IPS-18a (cell line): ENCODE measurements at regions not wholly inside any gene's neighbourhood (a gene's known extent, or its start where the extent isn't known, plus 50 kb on each side); places are given as distances from the start of the nearest gene placed in this dataset.

ENCODE experiments used
- H3K27ac ChIP-seq: one replicate; pipeline ENCODE4 v1.5.1; 2013; ENCODE audit warnings: low read length
- H3K27me3 ChIP-seq: one replicate; pipeline ENCODE4 v1.6.1; 2013; ENCODE audit warnings: mild to moderate bottlenecking, low read length; ENCODE audit not compliant: control insufficient read depth, insufficient read depth
- H3K36me3 ChIP-seq: one replicate; pipeline ENCODE4 v1.6.1; 2013; ENCODE audit warnings: low read depth, low read length; ENCODE audit not compliant: control insufficient read depth
- H3K4me1 ChIP-seq: one replicate; pipeline ENCODE4 v1.6.1; 2013; ENCODE audit warnings: low read depth, low read length; ENCODE audit not compliant: control insufficient read depth
- H3K4me3 ChIP-seq: one replicate; pipeline ENCODE4 v1.5.1; 2013; ENCODE audit warnings: low read length
- H3K9ac ChIP-seq: one replicate; pipeline ENCODE4 v1.6.1; 2013; ENCODE audit warnings: mild to moderate bottlenecking, low read length, moderate library complexity
- H3K9me3 ChIP-seq: one replicate; pipeline ENCODE4 v1.6.1; 2013; ENCODE audit warnings: low read depth, low read length; ENCODE audit not compliant: control insufficient read depth

DNA sequence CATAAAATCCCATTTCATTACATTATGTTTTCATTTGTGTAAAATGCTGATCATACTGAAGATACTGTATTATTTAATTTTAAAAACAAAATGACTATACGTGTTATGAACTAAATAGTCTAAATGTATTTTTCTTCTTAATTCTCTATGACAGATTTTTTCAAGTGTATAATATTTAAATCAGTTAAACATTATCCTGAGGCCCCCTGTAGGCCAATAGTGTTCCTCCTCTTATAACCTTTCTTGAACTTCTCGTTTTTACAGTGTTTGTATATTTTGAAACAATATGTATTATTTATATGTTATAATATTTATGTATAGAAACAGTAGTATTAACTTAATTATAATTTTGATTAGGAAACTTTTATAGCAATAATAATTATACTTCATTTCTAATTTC lies 151.1 kb upstream of the CHORDC1 start:
- Histone ChIP-seq H3K4me3 (no peak overlapping the region), H3K27ac (no peak overlapping the region), H3K36me3 (no peaks in the 10 kb centered on the region), H3K4me1 (no peaks in the 10 kb centered on the region), H3K27me3 (no peaks in the 10 kb centered on the region), H3K9ac (no peak overlapping the region), H3K9me3 (no peaks in the 10 kb centered on the region)

DNA sequence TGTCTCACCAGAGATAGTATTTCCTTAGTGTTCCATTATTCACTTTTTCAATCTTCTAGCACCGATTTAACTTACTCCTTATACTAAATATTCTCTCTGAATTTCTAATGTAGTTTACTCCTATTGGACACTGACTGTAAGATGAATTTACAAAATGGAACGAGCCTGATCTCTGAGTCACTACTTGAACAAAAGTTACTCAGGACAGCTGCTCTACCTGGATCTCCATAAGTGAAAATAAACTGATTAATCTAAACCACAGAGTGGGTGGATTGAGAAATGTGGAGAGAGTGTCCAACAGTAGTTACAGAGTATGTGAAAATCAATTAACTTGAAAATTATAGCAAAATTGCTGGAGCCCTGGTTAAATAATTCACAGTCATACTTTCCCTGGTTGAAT lies 141.7 kb upstream of the CHORDC1 start:
- H3K36me3 ChIP-seq = no peaks in the 10 kb centered on the region
- no peak overlapping the region for H3K27ac ChIP-seq
- no peaks in the 10 kb centered on the region for H3K9me3 ChIP-seq
- H3K9ac ChIP-seq = no peak overlapping the region
- H3K4me3 ChIP-seq = no peak overlapping the region
- no peaks in the 10 kb centered on the region for H3K27me3 ChIP-seq
- peaks cover 4% of the 10 kb centered on the region for H3K4me1 ChIP-seq

DNA sequence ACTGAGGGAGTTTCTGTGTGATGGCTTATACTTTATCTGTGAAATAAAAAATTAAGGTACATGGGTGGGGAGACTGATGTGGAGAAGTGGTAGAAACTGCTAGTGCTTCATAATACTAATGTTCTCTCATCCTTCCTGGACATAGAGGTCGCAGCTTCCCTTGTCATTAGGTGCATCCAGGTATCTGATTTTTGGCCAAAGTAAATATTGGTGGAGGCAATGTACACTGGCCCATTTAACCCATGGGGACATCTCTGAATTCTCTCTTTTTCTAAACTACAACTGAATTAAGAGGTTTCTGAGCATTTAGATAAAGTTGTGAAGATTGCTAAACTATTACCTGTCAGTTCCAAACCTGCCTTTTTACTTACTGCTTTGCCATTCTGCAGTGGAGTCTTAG lies 140.9 kb upstream of the CHORDC1 start:
- no peaks in the 10 kb centered on the region for H3K36me3 ChIP-seq
- H3K9me3 ChIP-seq = no peaks in the 10 kb centered on the region
- no peak overlapping the region for H3K4me3 ChIP-seq
- H3K9ac ChIP-seq = no peak overlapping the region
- peaks cover 4% of the 10 kb centered on the region for H3K4me1 ChIP-seq
- no peaks in the 10 kb centered on the region for H3K27me3 ChIP-seq
- H3K27ac ChIP-seq = no peak overlapping the region

DNA sequence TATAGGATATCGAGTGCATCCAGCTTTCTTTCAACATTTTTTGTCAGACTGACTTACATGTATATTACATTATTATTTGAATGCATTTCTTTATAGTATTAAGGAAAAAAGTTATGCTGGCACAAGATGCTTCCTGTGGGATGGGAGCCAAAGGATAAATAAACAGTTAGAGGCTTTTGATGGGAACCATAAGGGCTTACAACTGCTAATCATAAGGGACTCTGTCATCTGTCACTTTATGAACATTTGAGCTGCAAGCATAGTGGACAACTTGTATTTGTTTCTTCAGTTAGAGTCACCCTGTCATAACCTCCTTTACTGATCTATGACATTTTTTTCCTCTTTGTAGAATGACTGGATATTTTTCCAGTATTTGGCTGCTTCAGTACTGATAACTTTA lies 132.4 kb upstream of the CHORDC1 start:
- no peaks in the 10 kb centered on the region for H3K4me1 ChIP-seq
- no peak overlapping the region for H3K27ac ChIP-seq
- no peaks in the 10 kb centered on the region for H3K36me3 ChIP-seq

DNA sequence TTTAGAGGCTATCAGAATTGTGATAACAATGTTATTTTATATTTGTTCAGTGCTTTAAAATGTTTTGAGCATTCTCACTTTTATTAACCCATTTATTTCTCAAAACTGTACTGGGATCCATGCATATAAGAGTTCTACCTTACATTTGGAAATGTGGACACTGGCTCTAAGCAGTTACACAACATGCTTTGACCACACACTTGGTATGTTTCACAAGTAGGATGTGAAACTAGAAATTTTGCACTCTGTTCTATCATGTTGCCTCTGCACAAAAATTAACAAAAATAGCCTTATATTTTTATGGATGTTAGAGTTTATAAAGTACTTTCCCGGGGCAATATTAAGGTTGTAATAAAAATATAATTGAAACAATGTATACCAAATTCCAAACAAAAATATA lies 126.9 kb upstream of the CHORDC1 start:
- no peaks in the 10 kb centered on the region for H3K27me3 ChIP-seq
- no peaks in the 10 kb centered on the region for H3K9me3 ChIP-seq
- no peak overlapping the region for H3K9ac ChIP-seq
- no peak overlapping the region for H3K4me3 ChIP-seq
- H3K4me1 ChIP-seq = no peaks in the 10 kb centered on the region
- H3K27ac ChIP-seq = no peak overlapping the region
- no peaks in the 10 kb centered on the region for H3K36me3 ChIP-seq

More for the DNA sequence above, 132.4 kb upstream of the CHORDC1 start:
- Histone ChIP-seq H3K9me3 (no peaks in the 10 kb centered on the region), H3K27me3 (no peaks in the 10 kb centered on the region), H3K9ac (no peak overlapping the region), H3K4me3 (no peak overlapping the region)

DNA sequence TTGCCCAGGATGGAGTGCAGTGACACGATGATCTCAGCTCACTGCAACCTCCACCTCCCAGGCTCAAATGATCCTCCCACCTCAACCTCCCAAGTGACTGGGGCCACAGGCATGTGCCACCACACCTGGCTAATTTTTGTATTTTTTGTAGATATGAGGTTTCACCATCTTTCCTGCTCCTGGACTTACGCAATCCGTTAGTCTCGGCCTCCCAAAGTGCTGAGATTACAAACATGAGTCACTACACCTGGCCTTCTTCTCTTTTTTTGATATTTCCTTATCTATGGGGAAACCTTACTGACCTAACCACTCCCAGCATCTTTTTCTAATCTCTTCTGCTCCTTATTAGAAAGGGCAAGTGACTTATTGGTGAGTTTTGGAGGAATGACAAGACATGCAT lies 121.7 kb upstream of the CHORDC1 start:
- H3K27ac ChIP-seq = no peak overlapping the region
- no peaks in the 10 kb centered on the region for H3K9me3 ChIP-seq
- H3K36me3 ChIP-seq = no peaks in the 10 kb centered on the region
- no peak overlapping the region for H3K9ac ChIP-seq
- no peak overlapping the region for H3K4me3 ChIP-seq
- no peaks in the 10 kb centered on the region for H3K4me1 ChIP-seq
- H3K27me3 ChIP-seq = no peaks in the 10 kb centered on the region

DNA sequence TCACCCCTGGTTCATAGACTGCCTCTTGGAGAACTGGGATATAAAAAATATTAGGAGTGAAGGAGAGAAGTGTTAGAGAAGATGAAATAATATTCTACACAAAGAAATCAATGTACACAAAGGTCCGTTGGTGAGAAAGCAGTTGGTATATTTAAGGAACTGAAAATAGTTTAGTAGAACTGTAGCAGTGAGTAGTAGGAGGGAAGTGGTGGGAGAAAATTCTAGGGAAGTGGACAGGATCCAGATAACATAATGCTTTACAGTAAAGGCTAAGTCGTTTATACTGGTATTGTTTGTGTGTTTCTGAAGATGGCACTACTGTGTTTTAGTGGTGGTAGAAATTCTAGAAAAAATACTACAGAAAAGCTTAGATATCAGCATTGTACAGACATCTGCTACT lies 120.8 kb upstream of the CHORDC1 start:
- Histone ChIP-seq H3K9ac (no peak overlapping the region), H3K4me3 (no peak overlapping the region), H3K9me3 (no peaks in the 10 kb centered on the region), H3K27ac (no peak overlapping the region), H3K36me3 (no peaks in the 10 kb centered on the region), H3K27me3 (no peaks in the 10 kb centered on the region), H3K4me1 (no peaks in the 10 kb centered on the region)

DNA sequence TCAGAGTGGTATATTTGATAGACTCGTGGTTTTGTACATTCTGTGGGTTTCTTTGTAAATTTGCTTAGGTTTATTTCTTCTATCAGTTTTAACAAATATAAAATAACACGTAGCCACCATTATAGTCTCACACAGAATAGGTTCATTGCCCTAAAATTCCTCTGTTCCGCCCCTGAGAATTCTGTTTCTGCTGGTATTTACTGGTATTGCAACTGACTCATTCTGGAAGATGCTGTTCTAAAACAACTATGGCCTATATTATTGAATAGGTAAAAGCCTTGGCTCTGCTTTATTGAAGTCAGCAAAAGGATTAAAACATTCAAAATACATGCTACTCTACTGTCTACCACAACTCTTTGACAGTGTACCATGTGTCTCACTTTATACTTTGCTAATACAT lies 119.1 kb upstream of the CHORDC1 start:
- Histone ChIP-seq H3K27me3 (no peaks in the 10 kb centered on the region), H3K27ac (no peak overlapping the region), H3K4me1 (no peaks in the 10 kb centered on the region), H3K9ac (no peak overlapping the region), H3K9me3 (no peaks in the 10 kb centered on the region), H3K4me3 (no peak overlapping the region), H3K36me3 (no peaks in the 10 kb centered on the region)

DNA sequence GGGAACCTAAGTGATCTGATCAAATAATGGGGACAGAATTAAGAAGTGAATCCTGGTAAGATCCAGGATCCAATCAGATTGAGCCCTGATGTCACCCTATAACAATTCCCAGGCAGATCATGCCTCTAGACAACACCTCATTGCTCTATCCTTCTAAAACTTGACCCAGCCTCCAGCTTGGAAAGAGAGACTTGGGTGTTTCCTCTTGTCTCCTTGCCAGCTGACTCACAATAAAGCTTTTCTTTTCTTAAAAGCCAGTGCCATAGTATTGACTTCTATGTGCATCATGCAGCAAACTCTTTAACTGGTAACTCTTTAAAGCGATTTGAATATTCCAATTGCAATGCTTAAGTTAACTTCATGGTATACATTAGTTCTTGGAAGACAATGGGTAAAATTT lies 109.6 kb upstream of the CHORDC1 start:
- no peaks in the 10 kb centered on the region for H3K36me3 ChIP-seq
- H3K9ac ChIP-seq = no peak overlapping the region

DNA sequence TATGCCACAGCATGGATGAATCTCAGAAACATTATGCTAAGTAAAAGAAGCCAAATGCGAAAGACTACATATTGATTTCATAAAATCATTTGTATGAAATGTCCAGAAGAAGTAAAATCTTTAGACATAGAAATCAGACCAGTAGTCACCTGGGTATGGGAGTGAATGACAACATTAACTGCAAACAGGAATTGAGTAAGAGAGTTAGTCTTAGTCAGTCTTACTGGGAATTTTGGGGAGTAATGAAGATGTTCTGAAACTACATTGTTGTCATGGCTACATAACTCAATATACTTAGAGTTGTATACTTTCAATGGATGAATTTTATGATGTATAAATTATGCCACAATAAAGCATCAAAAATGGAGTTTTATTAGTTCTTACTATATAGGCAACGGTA lies 107.8 kb upstream of the CHORDC1 start:
- no peaks in the 10 kb centered on the region for H3K9me3 ChIP-seq
- no peaks in the 10 kb centered on the region for H3K27me3 ChIP-seq
- no peaks in the 10 kb centered on the region for H3K36me3 ChIP-seq
- no peak overlapping the region for H3K4me3 ChIP-seq
- H3K9ac ChIP-seq = no peak overlapping the region
- H3K4me1 ChIP-seq = no peaks in the 10 kb centered on the region
- H3K27ac ChIP-seq = no peak overlapping the region

More for the DNA sequence above, 109.6 kb upstream of the CHORDC1 start:
- H3K27me3 ChIP-seq = no peaks in the 10 kb centered on the region
- H3K4me1 ChIP-seq = no peaks in the 10 kb centered on the region
- no peak overlapping the region for H3K27ac ChIP-seq
- H3K9me3 ChIP-seq = no peaks in the 10 kb centered on the region
- H3K4me3 ChIP-seq = no peak overlapping the region

DNA sequence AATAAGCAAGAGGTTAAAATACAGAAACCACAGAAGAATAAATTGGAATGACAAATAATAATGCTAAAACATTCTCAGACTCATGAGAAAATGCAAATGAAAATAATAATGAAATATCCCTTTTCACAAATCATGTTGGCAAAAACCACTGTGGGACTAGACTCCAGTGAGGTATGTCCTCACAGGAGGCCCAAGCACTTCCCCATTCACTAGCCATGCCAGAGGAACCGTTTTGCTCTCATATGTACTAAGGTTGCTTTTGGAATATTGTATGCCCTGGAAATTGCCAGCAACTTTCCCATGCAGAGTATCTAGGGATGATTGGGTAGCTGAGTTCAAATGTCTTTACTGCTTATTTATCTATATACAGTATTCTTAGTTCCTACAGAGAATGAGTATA lies 106.2 kb upstream of the CHORDC1 start:
- Histone ChIP-seq H3K9ac (no peak overlapping the region), H3K4me3 (no peak overlapping the region), H3K9me3 (no peaks in the 10 kb centered on the region), H3K27ac (no peak overlapping the region), H3K27me3 (no peaks in the 10 kb centered on the region), H3K4me1 (no peaks in the 10 kb centered on the region), H3K36me3 (no peaks in the 10 kb centered on the region)

DNA sequence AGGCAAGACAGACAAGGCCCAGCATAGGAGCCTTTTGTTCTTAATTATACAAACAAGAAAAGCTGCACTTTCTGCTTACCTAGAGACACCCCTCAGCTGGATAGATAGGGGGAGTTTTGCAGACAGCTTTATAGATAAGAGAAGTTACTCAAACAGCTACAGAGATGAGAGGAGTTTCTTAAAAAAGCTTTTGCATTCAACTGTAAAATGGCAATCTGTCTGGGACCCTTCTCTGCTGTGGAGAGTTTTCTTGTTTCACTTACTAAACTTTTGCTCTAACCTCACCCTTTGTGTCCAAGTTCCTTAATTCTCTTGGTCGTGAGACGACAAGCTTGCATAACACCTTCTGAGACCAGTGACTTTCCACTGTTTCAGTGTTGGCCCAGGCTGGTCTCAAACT lies 103.8 kb upstream of the CHORDC1 start:
- Histone ChIP-seq H3K9me3 (no peaks in the 10 kb centered on the region), H3K36me3 (no peaks in the 10 kb centered on the region), H3K4me1 (no peaks in the 10 kb centered on the region), H3K27ac (no peak overlapping the region), H3K4me3 (no peak overlapping the region), H3K27me3 (no peaks in the 10 kb centered on the region), H3K9ac (no peak overlapping the region)
